ENCODE measurements at regions not wholly inside any gene's neighbourhood (a gene's known extent, or its start where the extent isn't known, plus 50 kb on each side); places are given as distances from the start of the nearest gene placed in this dataset.
"Not testable (repeated sequence)": the region's sequence is repeated elsewhere in the genome, so short reads cannot be mapped to it uniquely, and the experiment has no call there.

DNA sequence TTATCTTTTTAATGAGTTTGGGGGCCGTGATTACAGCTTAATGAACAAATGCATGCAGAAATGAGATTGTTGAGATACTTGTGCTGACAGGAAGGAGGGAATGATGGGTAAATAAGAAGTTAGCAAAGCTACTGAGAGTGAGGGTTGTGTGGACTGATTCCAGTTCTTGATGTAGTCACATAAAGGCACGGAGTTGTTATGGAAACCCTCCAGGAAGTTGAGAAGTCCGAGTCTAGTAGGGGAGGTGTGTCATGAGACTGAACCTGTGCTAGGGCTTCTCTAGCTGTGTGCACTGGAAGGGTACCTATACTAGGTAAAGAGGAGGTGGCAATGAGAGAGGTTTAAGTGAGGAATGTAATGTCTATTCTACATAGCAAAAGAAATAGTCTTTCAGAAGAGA lies 475.7 kb downstream of the USP25 start:
- ChIA-PET CTCF (interaction anchor here (0.6 kb wide), 1 partner anchor 1181 kb away, joined by 3 read pairs; no protein-coding TSS in a partner anchor), POLR2A (no interaction called here)

DNA sequence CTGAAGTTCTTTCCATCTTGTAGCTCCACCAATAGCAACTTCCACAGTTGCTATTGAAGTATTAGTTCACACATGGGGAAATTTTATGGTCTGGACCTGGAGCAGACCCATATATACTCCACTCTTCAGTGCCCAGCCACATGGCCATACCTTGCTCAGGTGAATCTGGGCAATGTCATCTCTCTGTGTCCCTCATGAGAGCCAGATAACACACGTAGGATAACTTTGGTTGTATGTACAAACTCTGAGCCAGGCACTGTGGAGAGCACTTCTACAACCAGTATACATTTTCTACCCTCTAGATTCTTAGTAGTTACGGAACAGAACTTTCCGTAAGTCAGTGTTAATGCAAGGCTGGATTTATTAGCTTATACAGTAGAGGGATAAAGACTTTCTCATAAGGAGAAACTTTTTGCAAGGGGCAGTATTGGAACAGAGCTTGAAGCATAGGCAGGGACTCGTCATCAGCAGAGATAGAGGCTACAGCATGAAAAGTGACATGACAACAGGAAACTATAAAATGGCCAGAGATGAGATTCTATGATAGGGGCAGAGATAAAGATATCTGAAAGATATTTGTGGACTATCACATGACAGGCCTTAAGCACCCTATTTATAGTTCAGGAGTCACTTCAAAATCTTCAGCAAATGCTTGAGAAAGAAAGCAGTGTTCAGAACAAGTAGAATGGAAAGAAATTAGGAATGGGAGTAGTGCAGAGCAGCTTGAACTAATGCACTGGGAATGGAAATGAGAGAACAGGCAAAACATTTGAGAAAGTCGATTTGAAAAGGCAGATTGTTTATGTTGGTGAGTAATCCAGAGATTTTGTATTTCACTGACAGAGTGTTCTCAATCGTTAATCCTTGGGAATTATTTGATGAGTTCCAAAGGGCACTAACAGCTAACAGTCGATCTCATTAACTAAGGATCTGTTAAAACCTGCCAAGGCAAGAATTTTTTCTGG lies 481.8 kb downstream of the USP25 start:
- CTCF ChIA-PET, result no interaction called here

DNA sequence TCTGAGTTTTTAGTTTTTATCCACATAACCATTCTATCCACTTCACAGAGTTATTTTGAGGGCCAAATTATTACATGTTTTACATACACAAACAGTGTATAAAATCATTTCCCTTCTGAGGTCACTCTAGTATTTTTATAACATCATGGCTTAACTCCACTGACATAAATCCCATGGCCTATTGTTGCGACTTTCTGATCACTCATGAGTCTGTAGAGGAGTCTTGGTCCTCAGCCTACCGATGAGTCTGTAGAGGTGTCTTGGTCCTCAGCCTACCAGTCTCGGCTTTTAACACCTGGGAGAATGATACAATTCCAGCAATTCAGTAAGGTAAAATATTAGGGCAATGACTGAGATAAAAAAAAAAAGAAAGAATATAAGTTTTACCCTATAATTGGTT lies 483.7 kb downstream of the USP25 start:
- ChIA-PET CTCF (interaction anchor here (0.6 kb wide), 1 partner anchor 13 kb away, joined by 5 read pairs; no protein-coding TSS in a partner anchor), POLR2A (no interaction called here)

More for the DNA sequence above, 481.8 kb downstream of the USP25 start:
- POLR2A ChIA-PET, result no interaction called here

DNA sequence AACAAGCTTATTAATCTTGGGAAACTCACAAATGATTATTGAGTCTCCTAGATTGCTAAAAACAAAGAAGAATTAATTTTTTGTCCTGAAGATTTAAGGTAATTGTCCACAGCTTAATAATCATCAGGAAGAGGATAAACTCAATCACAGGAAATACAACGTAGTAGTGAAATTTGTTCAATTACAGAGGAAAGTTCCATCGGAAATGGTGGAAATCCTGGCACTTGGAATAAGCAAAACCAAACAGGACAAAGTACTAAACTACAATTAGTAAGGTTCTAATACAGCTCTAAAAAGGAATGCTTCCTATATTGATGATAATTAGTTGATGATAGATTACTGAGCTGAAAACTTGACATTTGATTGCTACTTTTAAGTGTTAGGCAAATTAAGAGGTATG lies 485.4 kb downstream of the USP25 start:
- CTCF ChIA-PET, result no interaction called here
- POLR2A ChIA-PET, result no interaction called here

DNA sequence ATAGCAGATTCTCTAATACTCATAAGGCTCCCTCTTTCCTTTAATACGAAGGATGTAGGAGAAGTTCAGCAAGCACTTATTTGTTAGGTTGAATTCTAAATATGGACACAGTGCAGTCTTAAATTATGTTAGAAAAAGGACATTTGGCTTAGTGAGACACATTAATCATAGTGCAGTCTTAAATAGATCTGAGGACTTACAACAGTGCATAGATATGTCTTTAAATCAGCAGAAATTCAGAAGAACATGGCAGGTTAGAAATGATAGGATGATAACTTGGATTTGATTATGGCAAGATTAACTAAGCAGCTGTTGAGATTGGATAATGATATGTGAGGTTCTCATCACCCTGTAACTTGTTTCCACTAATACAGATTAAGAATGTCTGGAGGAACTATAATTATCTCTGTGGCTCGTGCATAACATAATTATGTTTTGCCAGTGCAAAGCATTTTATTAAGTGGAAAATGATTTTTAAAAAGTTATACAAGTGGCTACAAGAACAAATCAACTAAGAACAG lies 485.9 kb downstream of the USP25 start:
- CTCF ChIA-PET, result no interaction called here
- POLR2A ChIA-PET, result no interaction called here

DNA sequence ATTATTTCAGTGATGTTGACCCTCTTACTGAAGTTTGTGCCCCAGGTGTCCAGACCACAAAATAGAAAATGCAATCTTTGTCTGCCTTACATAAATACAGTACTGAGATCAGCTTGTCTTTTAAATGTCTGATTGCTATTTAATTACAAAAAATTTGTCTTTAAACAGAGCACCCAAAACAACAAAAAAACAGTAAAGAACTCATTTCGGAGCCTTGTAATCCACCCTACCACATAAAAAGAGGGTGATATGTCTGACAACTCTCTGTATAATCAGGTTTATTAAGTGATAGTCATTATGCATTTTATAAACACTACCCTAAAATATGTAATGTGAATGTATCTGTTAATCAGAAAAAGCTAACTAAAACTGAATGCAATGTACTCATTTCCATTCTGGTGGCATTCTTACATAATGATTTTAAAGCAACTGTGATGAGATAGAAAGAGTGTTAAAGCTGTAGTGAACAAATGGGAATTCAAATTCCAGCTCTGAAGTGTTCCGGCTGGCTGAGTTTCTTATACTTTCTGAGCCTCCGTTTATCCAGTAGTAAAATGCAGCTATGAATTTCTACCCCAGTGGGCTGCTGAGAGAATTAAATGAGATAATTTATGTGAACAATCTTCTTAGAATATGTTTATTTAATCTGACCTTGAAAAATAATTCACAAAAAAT lies 486.6 kb downstream of the USP25 start:
- POLR2A ChIA-PET, result no interaction called here
- CTCF ChIA-PET, result interaction anchor here (0.6 kb wide), 1 partner anchor 11 kb away, joined by 3 read pairs; no protein-coding TSS in a partner anchor

DNA sequence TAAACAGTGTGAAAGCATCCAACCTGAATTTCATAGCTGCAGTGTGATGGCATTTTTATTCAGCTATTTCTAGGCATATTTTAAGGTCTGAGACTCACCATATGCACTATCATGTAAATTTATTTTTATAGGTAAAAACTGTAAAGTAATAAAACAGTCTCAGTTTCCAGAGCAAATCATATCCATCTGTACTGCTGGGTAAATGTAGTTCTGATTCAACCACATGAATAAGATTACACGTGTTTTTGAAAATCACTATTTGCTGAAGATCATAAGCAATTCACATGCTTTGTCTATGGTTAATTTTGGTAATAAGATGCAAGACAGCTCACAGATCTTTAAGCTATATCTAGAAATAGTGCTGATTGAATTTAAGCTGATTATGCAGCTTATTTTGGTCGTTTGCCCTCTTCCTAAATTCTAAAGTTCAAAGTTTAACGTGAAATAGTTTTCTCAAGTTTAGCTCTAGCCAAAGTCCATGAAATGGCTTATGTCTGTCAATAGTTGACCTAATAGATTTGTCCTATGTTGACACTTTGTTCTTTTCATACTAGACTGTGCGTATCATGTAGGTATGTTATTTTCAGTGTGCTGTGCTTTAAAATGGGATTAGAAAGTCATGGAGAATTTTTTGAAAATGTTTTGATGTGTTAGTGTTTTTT lies 489.0 kb downstream of the USP25 start:
- CTCF ChIA-PET, result no interaction called here

DNA sequence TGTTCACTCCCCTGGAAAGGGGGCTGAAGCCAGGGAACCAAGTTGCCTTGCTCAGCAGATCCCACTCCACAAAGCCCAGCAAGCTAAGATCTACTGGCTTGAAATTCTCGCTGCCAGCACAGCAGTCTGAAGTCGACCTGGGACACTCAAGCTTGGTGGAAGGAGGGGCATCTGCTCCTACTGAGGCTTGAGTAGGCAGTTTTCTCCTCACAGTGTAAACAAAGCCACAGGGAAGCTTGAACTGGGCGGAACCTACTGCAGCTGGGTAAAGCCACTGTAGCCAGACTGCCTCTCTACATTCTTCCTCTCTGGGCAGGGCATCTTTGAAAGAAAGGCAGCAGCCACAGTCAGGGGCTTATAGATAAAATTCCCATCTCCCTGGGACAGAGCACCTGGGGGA lies 495.0 kb downstream of the USP25 start:
- POLR2A ChIA-PET, CTCF ChIA-PET: not testable (repeated sequence)

More for the DNA sequence above, 489.0 kb downstream of the USP25 start:
- POLR2A ChIA-PET, result no interaction called here

DNA sequence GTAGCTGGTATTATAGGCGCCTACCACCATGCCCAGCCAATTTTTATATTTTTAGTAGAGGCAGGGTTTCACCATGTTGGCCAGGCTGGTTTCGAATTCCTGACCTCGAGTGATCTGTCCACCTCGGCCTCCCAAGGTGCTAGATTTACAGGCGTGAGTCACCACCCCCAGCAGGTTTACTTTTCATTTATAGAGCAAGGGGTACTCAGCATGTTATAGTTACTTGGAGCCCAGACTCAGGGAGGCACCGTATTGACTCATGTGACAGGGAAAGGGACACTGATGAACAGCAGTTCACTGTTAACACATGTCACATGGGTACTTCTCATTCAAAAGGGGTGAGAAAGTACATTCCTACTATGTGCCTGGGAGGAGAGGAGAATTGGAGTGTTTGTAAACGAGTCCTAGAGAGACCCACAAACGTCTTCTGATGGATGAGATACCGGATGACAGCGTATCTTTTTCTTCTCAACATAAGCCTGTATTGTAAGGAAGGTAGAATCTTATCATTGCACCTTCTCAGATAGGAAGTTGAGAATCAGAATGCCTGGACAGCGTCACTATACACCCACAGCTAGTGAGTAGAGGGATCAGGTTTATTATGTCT lies 510.0 kb downstream of the USP25 start:
- ChIA-PET CTCF (no interaction called here), POLR2A (no interaction called here)

DNA sequence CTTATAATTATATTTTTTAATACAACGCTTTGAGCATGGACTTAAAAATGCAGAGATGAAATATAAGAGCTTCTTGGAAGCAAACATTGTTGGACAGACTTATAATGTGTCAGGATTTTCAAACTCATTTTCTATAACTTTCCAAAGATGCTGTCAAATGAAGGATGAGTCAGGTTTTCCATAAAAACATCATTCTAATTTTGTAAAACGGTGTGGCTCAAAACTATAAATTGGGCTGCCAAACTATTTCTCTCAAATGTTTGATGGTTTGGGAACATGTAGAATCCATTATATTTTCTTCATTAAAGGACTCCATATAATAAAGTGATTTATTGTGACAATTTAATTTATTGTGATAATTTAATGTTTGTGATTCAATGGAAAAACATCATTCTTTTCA lies 511.2 kb downstream of the USP25 start:
- CTCF ChIA-PET, result no interaction called here
- POLR2A ChIA-PET, result no interaction called here

DNA sequence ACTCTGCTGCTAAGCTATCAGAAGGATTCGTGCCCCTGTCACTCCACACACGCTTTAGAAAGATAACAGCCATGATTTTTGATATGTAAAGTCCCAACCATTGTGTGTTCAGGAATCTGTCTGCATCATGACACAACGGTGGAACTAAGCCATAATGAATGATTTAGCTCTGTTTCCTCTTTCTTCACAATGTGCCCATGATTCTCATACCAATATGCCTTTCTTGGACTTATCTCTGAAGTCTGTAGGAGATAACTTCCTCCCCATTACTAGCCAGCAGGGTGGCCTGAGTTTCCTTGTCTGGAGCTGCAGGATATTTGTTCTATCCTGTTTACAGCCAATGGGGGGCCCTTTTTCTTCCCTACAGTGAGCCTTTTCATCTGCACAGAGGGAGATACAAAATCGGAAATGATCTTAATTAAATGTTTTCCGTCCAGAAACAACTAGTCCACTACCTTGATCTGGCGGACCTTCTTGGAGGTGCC lies 511.7 kb downstream of the USP25 start:
- POLR2A ChIA-PET, result no interaction called here
- CTCF ChIA-PET, result no interaction called here

DNA sequence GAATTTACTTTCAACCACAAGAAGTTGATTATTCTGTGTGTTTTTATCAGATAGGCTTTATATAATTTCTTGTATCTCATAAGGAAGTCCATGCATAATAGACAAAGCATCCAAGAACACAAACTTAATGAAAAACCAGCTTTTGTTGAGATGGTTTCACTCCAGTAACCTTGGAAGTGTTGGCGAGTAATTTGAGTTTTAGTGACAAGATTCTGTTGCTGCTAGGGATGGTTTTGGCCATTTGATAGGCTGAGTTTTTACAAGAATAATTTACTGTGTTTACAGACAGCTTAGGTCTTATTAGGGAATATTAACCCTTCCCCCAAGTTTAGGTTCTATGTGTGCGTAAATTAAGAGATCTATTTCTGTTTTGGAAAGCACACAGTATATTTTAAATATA lies 513.6 kb downstream of the USP25 start:
- ChIA-PET CTCF (no interaction called here), POLR2A (no interaction called here)

DNA sequence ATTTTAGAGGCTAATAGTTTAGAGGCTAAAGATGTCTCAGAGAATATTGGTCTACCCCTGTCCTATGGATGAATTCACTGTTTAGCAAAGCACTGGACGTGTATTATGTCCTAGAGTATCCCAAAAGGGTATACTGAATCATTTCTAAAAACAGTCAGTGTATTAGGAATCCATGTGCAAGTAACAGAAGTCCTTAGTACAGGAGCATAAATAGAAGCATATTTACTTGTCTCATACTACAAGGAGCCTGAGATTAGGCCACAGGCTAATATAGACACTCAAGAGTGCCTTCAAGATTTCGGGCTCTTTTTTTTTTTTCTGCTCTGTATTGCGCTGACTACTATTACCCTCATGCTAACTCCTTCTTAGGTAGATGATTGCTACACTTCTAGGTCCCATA lies 518.9 kb downstream of the USP25 start:
- ChIA-PET CTCF (no interaction called here), POLR2A (no interaction called here)

DNA sequence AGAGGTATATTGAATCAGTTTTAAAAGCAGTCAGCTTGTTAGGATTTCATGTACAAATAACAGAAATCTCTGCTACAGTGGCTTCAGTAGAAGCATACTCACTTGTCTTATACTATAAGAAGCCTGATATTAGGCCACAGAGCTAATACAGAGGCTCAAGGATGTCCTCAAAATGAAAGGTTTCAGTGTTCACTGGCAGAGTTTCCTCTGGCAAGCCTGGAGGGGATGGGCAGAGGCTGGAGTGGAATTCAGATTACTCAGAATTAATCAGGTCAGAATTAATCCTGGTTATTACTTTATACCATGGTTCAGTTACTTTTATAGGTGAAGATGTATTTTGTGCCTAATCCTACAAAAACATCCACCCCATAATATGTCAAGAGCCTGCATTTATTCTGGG lies 520.5 kb downstream of the USP25 start:
- POLR2A ChIA-PET, result no interaction called here

DNA sequence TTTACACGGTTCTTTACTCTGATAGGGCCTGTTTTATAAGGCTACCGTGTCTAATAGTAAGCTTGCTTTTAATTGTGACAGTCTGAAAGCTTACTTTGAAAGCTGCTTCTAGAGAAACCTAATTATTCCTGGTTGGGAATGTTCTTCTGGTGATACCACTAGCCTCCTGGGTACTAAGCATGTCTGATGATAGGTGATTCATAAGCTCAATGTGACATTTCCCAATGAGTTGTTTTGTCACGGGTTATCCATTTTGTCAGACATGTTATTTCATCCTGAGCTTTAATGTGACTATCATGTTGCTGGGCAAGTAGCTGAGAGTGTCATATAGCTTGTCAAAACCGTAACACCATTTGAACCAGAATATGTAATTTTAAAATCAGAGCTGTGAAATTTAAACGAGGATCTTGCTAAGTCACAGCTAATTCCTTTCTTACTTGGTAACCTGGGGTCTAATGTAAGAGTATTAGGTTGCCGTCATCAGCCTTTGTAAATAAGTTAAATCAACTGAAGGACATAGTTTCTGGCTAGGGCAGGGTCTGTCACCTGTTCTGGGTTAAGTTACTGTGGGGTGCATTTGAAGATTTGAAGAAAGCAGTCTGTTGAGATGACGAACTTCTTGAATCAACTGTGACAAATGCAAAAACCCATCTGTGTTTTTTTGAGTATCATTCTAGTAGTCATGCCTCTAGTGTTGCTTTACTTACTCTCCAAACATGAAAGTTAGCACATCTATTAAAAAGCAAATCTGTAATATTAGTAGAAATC lies 529.2 kb downstream of the USP25 start:
- CTCF ChIA-PET, result no interaction called here
- POLR2A ChIA-PET, result no interaction called here

More for the DNA sequence above, 520.5 kb downstream of the USP25 start:
- CTCF ChIA-PET, result interaction anchor here (0.7 kb wide), 1 partner anchor 22 kb away, joined by 3 read pairs; no protein-coding TSS in a partner anchor

DNA sequence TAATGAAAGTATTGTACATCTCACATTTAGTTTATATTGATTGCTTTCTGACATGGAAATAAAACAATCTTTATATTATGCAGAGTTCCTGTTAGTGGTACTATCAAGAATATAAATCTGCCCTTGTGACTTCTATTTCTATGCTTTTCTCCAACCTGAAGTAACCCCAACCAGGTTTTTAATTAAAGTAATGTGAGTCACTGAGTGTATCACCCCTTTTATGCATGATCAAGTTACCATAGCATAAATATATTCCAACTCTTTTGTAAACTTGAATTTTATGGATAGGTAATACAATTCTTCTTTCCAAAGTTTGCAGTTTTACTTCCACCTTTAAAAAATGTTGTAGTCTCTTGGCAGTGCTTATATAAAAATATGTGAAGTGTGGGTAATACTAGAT lies 532.3 kb downstream of the USP25 start:
- CTCF ChIA-PET, result no interaction called here
- POLR2A ChIA-PET, result no interaction called here

DNA sequence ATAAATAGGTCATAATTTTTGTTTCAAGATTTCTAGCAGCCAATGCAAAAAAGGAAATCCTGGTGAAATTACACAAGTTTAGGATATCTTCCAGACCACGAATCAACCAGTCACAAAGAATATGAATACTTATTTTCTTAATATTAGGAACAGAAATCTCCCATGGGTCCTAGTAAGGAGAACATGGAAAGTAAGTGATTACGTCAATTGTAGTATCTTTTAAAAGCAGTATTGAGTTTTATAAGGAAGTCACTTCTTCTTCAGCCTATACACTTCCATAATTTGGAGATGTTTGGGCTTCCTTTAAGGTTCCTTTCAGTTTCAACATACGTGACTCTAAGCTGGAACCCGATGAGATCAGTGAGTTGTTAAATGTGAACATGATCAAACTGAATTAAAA lies 534.5 kb downstream of the USP25 start:
- ChIA-PET POLR2A (no interaction called here), CTCF (no interaction called here)

DNA sequence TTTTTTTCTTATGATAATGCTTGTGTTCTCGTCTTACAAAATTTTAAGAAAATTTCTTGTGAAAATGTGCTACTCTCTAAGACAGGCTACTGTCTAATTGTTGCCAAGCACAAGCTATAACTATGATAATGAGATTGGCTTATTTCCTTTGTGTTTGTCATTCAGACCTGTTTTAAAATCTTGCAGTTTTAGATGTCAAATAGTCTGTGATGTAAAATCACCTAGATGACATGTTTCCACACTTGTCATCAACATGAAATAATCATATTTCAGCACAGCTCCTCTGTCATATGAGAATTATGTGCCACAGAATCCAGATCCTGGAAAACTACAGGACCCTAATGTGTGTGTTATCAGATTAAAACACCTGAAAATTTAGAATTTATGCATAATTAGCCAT lies 539.7 kb downstream of the USP25 start:
- POLR2A ChIA-PET, result no interaction called here
- CTCF ChIA-PET, result no interaction called here

Measured in activated CD8-positive, alpha-beta memory T cell treated with anti-CD3 and anti-CD28 coated beads for 36 hours (primary cell).